Endothelial cell of umbilical vein (primary cell): ENCODE measurements at regions not wholly inside any gene's neighbourhood (a gene's known extent, or its start where the extent isn't known, plus 50 kb on each side); places are given as distances from the start of the nearest gene placed in this dataset.

ENCODE experiments used
- BruUV-seq: library from RNA; stranded (reverse); fragments of 400-500 nt; replicated peaks from 2 replicates; lab custom pipeline; 2021; lab: Mats Ljungman, UMichigan
- CTCF ChIA-PET: fragments of 300-600, 350-600 bp; sonication (Branson Sonifier 250); formaldehyde crosslinking; loops from one replicate; lab custom pipeline; 2021; ENCODE audit warnings: antibody characterized with exemption, inconsistent platforms; lab: Charles Lee
- POLR2A ChIA-PET: fragments of 300-600, 350-600 bp; sonication (Branson Sonifier 250); formaldehyde crosslinking; loops from one replicate; lab custom pipeline; 2021; ENCODE audit warnings: antibody characterized with exemption, inconsistent platforms; lab: Charles Lee
- DNase-seq: peaks from one replicate; pipeline ENCODE4 v3.0.0-alpha.2; 2011; ENCODE audit warnings: low read depth, low spot score
- FAIRE-seq: peaks from 2 replicates; lab custom pipeline; 2011; peaks lifted over from hg19 to GRCh38; lab: Jason Lieb, UNC
- H2AFZ ChIP-seq: 2 replicates; pipeline ENCODE4 v1.6.0; 2012; ENCODE audit warnings: low read depth, low read length, control low read depth, inconsistent platforms
- H3K27ac ChIP-seq: 2 replicates; pipeline ENCODE4 v1.5.1; 2011; ENCODE audit warnings: low read depth, mild to moderate bottlenecking, control low read depth, low read length, moderate library complexity; ENCODE audit not compliant: insufficient read depth
- H3K27me3 ChIP-seq, 2 experiments: 2 replicates each; pipeline versions ENCODE4 v1.6.0 to v1.6.1; 2011; ENCODE audit warnings: low read length in 2 of 2, mixed read lengths in 1 of 2; ENCODE audit not compliant: control insufficient read depth in 2 of 2, insufficient read depth in 2 of 2
- H3K36me3 ChIP-seq, 2 experiments: 2 replicates in 1 of 2; 3 replicates in 1 of 2; pipeline ENCODE4 v1.5.1; 2011; ENCODE audit warnings: low read length in 2 of 2, mild to moderate bottlenecking in 1 of 2, moderate library complexity in 1 of 2; ENCODE audit not compliant: control insufficient read depth in 2 of 2, insufficient read depth in 2 of 2; ENCODE audit errors: extremely low read depth in 1 of 2
- H3K4me1 ChIP-seq: 3 replicates; pipeline ENCODE4 v1.5.1; 2011; ENCODE audit warnings: mild to moderate bottlenecking, low read length; ENCODE audit not compliant: control insufficient read depth, insufficient read depth; ENCODE audit errors: extremely low read depth
- H3K4me2 ChIP-seq: 2 replicates; pipeline ENCODE4 v1.6.1; 2011; ENCODE audit warnings: low read length, control low read depth, mixed read lengths; ENCODE audit not compliant: insufficient read depth
- H3K4me3 ChIP-seq, 3 experiments: fragments of 200-600 bp in 1 of 3; sonication (generic), shearing (Covaris generic) in 1 of 3; replicated peaks in 1 of 3; 2 replicates each; pipeline ENCODE4 v1.5.1; 2011 to 2016; ENCODE audit warnings: control low read depth in 3 of 3, low read length in 3 of 3, mild to moderate bottlenecking in 2 of 3, inconsistent platforms in 1 of 3, low read depth in 1 of 3, moderate library complexity in 1 of 3; ENCODE audit not compliant: insufficient read depth in 1 of 3
- H3K79me2 ChIP-seq: 2 replicates; pipeline ENCODE4 v1.6.0; 2012; ENCODE audit warnings: low read length, inconsistent platforms; ENCODE audit not compliant: control insufficient read depth, insufficient read depth
- H3K9ac ChIP-seq: replicated peaks from 2 replicates; pipeline ENCODE3; 2011; ENCODE audit warnings: low read length, control low read depth; ENCODE audit not compliant: insufficient read depth; ENCODE audit errors: extremely low read depth
- H3K9me1 ChIP-seq: replicated peaks from 3 replicates; pipeline ENCODE4 v1.6.0; 2011; ENCODE audit warnings: mild to moderate bottlenecking, low read length; ENCODE audit not compliant: control insufficient read depth, insufficient read depth; ENCODE audit errors: extremely low read depth
- H3K9me3 ChIP-seq: replicated peaks from 2 replicates; pipeline ENCODE4 v1.5.1; 2012; ENCODE audit warnings: low read length, inconsistent platforms; ENCODE audit not compliant: control insufficient read depth, insufficient read depth
- H4K20me1 ChIP-seq: replicated peaks from 2 replicates; pipeline ENCODE3; 2011; ENCODE audit warnings: mild to moderate bottlenecking, low read length; ENCODE audit not compliant: control insufficient read depth, insufficient read depth; ENCODE audit errors: extremely low read depth
- EZH2 ChIP-seq: IDR thresholded peaks from 2 replicates; pipeline ENCODE4 v1.6.1; 2012; ENCODE audit warnings: borderline replicate concordance, low read depth, mild to moderate bottlenecking, moderate library complexity, low read length, inconsistent platforms; ENCODE audit not compliant: severe bottlenecking
- FOS ChIP-seq: IDR thresholded peaks from 2 replicates; pipeline ENCODE4 v1.6.1; 2011; ENCODE audit warnings: mild to moderate bottlenecking, low read length, moderate library complexity, borderline replicate concordance; ENCODE audit not compliant: insufficient read depth
- GATA2 ChIP-seq: IDR thresholded peaks from 2 replicates; pipeline ENCODE4 v1.7.0; 2011; ENCODE audit warnings: low read depth, mild to moderate bottlenecking, moderate library complexity, mixed read lengths, low read length; ENCODE audit not compliant: insufficient read length, insufficient read depth
- JUN ChIP-seq: IDR thresholded peaks from 2 replicates; pipeline ENCODE4 v1.6.1; 2011; ENCODE audit warnings: borderline replicate concordance, low read depth; ENCODE audit not compliant: insufficient read length, insufficient read depth
- MYC ChIP-seq: IDR thresholded peaks from one replicate; pipeline ENCODE4 v1.6.1; 2011; ENCODE audit warnings: mild to moderate bottlenecking, low read depth, low read length
- POLR2A ChIP-seq: IDR thresholded peaks from 2 replicates; pipeline ENCODE4 v1.6.1; 2012; ENCODE audit warnings: low read depth, mild to moderate bottlenecking, control low read depth, low read length
- POLR2AphosphoS5 ChIP-seq: IDR thresholded peaks from 2 replicates; pipeline ENCODE4 v1.6.1; 2012; ENCODE audit warnings: low read depth, mild to moderate bottlenecking, control low read depth, low read length, moderate library complexity; ENCODE audit not compliant: insufficient read depth
- dilution Hi-C: fragments of 300-500 bp; cut with MboI; formaldehyde crosslinking; loops from one replicate; pipeline ENCODE4 v1.15.0; 2019; ENCODE audit warnings: low sequenced_read_pairs; ENCODE audit not compliant: extremely low pct_ligation_motif_present
- intact Hi-C: fragments of 100-400 bp; cut with micrococcal nuclease; formaldehyde crosslinking; loops from one replicate; pipeline ENCODE4 v1.10.0; 2022
- TF ChIP-seq, protein P1 (sequence below): IDR thresholded peaks from 2 replicates; pipeline ENCODE4 v1.6.1; 2011; ENCODE audit not compliant: insufficient read depth, insufficient read length
- TF ChIP-seq, protein P2 (sequence below), 2 donors: IDR thresholded peaks; 1 replicate in 1 of 2; 2 replicates in 1 of 2; pipeline ENCODE4 v1.5.1; 2011; ENCODE audit warnings: low read length in 2 of 2, mild to moderate bottlenecking in 2 of 2, moderate library complexity in 2 of 2, control low read depth in 1 of 2, inconsistent platforms in 1 of 2, low read depth in 1 of 2; ENCODE audit not compliant: insufficient read depth in 1 of 2; ENCODE audit errors: extremely low read depth in 1 of 2

DNA sequence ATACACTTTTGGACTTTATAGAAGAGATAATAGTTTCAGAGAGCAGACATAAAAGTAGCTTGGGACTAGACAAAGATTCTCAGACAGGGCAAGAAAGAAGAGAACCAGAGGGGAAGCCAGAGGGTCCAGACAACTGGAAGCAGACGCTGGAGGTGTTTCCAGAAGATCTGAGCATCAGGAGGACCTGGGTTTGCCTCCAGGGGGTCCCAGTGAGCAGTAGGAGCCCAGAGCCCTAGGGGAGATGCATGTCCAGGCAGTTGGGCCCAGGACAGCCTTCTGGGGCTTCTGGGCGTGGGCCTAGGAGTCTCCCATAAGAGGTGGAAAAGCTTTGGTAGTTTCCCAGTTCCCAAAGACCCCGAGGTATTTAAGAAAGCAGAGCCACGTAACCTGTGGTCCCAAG lies 251.2 kb upstream of the ID2 start:
- no peak for TF ChIP-seq GATA2
- TF ChIP-seq MYC: no peak
- TF ChIP-seq FOS: no peak
- TF ChIP-seq POLR2AphosphoS5: no peak
- no peak for TF ChIP-seq JUN
- TF ChIP-seq, protein P1, sequence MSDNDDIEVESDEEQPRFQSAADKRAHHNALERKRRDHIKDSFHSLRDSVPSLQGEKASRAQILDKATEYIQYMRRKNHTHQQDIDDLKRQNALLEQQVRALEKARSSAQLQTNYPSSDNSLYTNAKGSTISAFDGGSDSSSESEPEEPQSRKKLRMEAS: no peak
- TF ChIP-seq EZH2: no peak
- TF ChIP-seq POLR2A: no peak
- TF ChIP-seq, protein P2, sequence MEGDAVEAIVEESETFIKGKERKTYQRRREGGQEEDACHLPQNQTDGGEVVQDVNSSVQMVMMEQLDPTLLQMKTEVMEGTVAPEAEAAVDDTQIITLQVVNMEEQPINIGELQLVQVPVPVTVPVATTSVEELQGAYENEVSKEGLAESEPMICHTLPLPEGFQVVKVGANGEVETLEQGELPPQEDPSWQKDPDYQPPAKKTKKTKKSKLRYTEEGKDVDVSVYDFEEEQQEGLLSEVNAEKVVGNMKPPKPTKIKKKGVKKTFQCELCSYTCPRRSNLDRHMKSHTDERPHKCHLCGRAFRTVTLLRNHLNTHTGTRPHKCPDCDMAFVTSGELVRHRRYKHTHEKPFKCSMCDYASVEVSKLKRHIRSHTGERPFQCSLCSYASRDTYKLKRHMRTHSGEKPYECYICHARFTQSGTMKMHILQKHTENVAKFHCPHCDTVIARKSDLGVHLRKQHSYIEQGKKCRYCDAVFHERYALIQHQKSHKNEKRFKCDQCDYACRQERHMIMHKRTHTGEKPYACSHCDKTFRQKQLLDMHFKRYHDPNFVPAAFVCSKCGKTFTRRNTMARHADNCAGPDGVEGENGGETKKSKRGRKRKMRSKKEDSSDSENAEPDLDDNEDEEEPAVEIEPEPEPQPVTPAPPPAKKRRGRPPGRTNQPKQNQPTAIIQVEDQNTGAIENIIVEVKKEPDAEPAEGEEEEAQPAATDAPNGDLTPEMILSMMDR (IDR thresholded peaks at IDR 0.05; ENCODE audit: extremely low read depth in 1 of 2, insufficient read depth in 1 of 2, low read depth in 1 of 2, low read length in 2 of 2): no peak
- intact Hi-C loops (no loop called here), dilution Hi-C loops (no loop called here)
- Histone ChIP-seq H3K27ac (no peak overlapping the region), H3K79me2 (no peaks in the 10 kb centered on the region), H3K36me3 (no peaks in the 10 kb centered on the region), H3K4me1 (no peaks in the 10 kb centered on the region), H4K20me1 (no peaks in the 10 kb centered on the region), H3K27me3 (no peaks in the 10 kb centered on the region), H3K4me3 (no peak overlapping the region), H3K9me3 (no peaks in the 10 kb centered on the region), H3K4me2 (no peak overlapping the region), H3K9me1 (no peaks in the 10 kb centered on the region), H2AFZ (no peak overlapping the region), H3K9ac (no peak overlapping the region)
- DNase-seq (no peak), FAIRE-seq (no peak)
- BruUV-seq: no TSS peak
- POLR2A ChIA-PET: no interaction called here
- CTCF ChIA-PET: no interaction called here
